ENCODE measurements at regions not wholly inside any gene's neighbourhood (a gene's known extent, or its start where the extent isn't known, plus 50 kb on each side); places are given as distances from the start of the nearest gene placed in this dataset.
A peak's percentile ranks its signal among the peaks of the same experiment; 100 is the strongest.

DNA sequence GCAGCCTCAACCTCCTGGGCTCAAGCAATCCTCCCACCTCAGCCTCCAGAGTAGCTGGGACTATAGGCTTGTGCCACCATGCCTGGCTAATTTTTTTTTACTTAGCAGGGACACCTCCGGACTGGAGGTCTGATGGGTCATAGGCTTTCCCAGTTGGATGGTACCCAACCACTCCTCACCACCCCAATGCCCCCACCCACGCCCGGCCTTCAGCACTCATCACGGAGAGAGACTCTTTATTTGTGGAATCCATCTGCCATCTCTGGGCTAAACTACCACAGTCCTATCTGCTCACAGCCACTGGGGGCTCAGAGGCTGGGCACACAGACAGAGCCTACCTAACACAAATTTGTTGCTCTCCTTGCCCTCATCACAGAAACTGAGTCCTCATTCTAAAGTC, 58.3 kb upstream of the STXBP1 start:
- POLR2A ChIA-PET: no interaction called here
- Histone ChIP-seq H3K9ac (replicated peaks; ENCODE audit: extremely low read depth, insufficient read depth, low read length) (peak overlapping the region; percentile 12), H3K4me3 (replicated peaks in 1 of 3; ENCODE audit: insufficient read depth in 1 of 3, low read depth in 1 of 3, low read length in 3 of 3) (no peak overlapping the region), H3K9me1 (replicated peaks; ENCODE audit: control insufficient read depth, extremely low read depth, insufficient read depth, low read length) (no peaks in the 10 kb centered on the region), H2AFZ (ENCODE audit: low read depth, low read length) (no peak overlapping the region), H3K27me3 (ENCODE audit: control insufficient read depth in 2 of 2, insufficient read depth in 2 of 2, low read length in 2 of 2) (no peaks in the 10 kb centered on the region), H3K4me1 (ENCODE audit: control insufficient read depth, extremely low read depth, insufficient read depth, low read length) (peaks cover 47% of the 10 kb centered on the region), H3K27ac (ENCODE audit: insufficient read depth, low read depth, low read length) (no peak overlapping the region), H3K79me2 (ENCODE audit: control insufficient read depth, insufficient read depth, low read length) (peaks cover 96% of the 10 kb centered on the region), H3K36me3 (ENCODE audit: control insufficient read depth in 2 of 2, extremely low read depth in 1 of 2, insufficient read depth in 2 of 2, low read length in 2 of 2) (peaks cover 0 to 5% of the 10 kb centered on the region in 2 experiments), H3K4me2 (ENCODE audit: insufficient read depth, low read length) (no peak overlapping the region), H3K9me3 (replicated peaks; ENCODE audit: control insufficient read depth, insufficient read depth, low read length) (no peaks in the 10 kb centered on the region), H4K20me1 (replicated peaks; ENCODE audit: control insufficient read depth, extremely low read depth, insufficient read depth, low read length) (no peaks in the 10 kb centered on the region)
- FAIRE-seq (no peak), DNase-seq (ENCODE audit: low read depth, low spot score) (no peak)
- no TSS peak for BruUV-seq (replicated peaks)
- no peak for TF ChIP-seq POLR2AphosphoS5 (IDR thresholded peaks at IDR 0.05; ENCODE audit: insufficient read depth, low read depth, low read length)
- no peak for TF ChIP-seq EZH2 (IDR thresholded peaks at IDR 0.05; ENCODE audit: borderline replicate concordance, low read depth, low read length, severe bottlenecking)
- TF ChIP-seq, protein P1, sequence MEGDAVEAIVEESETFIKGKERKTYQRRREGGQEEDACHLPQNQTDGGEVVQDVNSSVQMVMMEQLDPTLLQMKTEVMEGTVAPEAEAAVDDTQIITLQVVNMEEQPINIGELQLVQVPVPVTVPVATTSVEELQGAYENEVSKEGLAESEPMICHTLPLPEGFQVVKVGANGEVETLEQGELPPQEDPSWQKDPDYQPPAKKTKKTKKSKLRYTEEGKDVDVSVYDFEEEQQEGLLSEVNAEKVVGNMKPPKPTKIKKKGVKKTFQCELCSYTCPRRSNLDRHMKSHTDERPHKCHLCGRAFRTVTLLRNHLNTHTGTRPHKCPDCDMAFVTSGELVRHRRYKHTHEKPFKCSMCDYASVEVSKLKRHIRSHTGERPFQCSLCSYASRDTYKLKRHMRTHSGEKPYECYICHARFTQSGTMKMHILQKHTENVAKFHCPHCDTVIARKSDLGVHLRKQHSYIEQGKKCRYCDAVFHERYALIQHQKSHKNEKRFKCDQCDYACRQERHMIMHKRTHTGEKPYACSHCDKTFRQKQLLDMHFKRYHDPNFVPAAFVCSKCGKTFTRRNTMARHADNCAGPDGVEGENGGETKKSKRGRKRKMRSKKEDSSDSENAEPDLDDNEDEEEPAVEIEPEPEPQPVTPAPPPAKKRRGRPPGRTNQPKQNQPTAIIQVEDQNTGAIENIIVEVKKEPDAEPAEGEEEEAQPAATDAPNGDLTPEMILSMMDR (IDR thresholded peaks at IDR 0.05; ENCODE audit: extremely low read depth in 1 of 2, insufficient read depth in 1 of 2, low read depth in 1 of 2, low read length in 2 of 2): no peak
- no peak for TF ChIP-seq MYC (IDR thresholded peaks at IDR 0.05; ENCODE audit: low read depth, low read length)
- no peak for TF ChIP-seq JUN (IDR thresholded peaks at IDR 0.05; ENCODE audit: borderline replicate concordance, insufficient read depth, insufficient read length, low read depth)
- TF ChIP-seq GATA2 (IDR thresholded peaks at IDR 0.05; ENCODE audit: insufficient read depth, insufficient read length, low read depth, low read length): no peak
- TF ChIP-seq POLR2A (IDR thresholded peaks at IDR 0.05; ENCODE audit: low read depth, low read length): no peak
- no peak for TF ChIP-seq FOS (IDR thresholded peaks at IDR 0.05; ENCODE audit: borderline replicate concordance, insufficient read depth, low read length)
- CTCF ChIA-PET: no interaction called here
- intact Hi-C loops (cut with micrococcal nuclease): no loop called here
- dilution Hi-C loops (cut with MboI; ENCODE audit: extremely low pct_ligation_motif_present, low sequenced_read_pairs): no loop called here

Measured in endothelial cell of umbilical vein (primary cell).